Neural cell (in vitro differentiated cells): ENCODE measurements at regions not wholly inside any gene's neighbourhood (a gene's known extent, or its start where the extent isn't known, plus 50 kb on each side); places are given as distances from the start of the nearest gene placed in this dataset.

ENCODE experiments used
- CTCF ChIP-seq: fragments of 450-650 bp; IDR thresholded peaks from 2 replicates; pipeline ENCODE4 v1.5.1; 2014; ENCODE audit warnings: antibody characterized with exemption, mild to moderate bottlenecking, moderate library complexity; ENCODE audit not compliant: poor library complexity, severe bottlenecking
- EP300 ChIP-seq: fragments of 450-650 bp; conservative IDR thresholded peaks from 2 replicates; pipeline ENCODE4 v1.6.1; 2014; ENCODE audit warnings: antibody characterized with exemption, mild to moderate bottlenecking, moderate library complexity; ENCODE audit not compliant: poor library complexity, severe bottlenecking
- EZH2 ChIP-seq: fragments of 200-600, 300-800 bp; shearing (Covaris generic), sonication (generic); IDR thresholded peaks from 2 replicates; pipeline ENCODE4 v1.6.1; 2014; ENCODE audit warnings: antibody characterized with exemption, low read length, borderline replicate concordance, mild to moderate bottlenecking; ENCODE audit not compliant: insufficient read depth, poor library complexity, severe bottlenecking
- REST ChIP-seq: IDR thresholded peaks from 2 replicates; pipeline ENCODE4 v1.6.1; 2012; ENCODE audit warnings: borderline replicate concordance
- TAF1 ChIP-seq: IDR thresholded peaks from 2 replicates; pipeline ENCODE4 v1.6.1; 2012; ENCODE audit warnings: low read depth

GRCh38 chr6:41424370-41425058 lies 89.1 kb downstream of the NCR2 start:
- TF ChIP-seq CTCF (peak; percentile 88), EZH2 (no peak), TAF1 (no peak), REST (no peak), EP300 (no peak)
